Thymus (tissue), 11 donors: ENCODE measurements at regions not wholly inside any gene's neighbourhood (a gene's known extent, or its start where the extent isn't known, plus 50 kb on each side); places are given as distances from the start of the nearest gene placed in this dataset.

Source experiments
- DNase-seq, 9 donors: peaks; one replicate each; pipeline ENCODE4 v3.0.0-alpha.2; 2013; ENCODE audit warnings: low spot score in 9 of 9, low read depth in 6 of 9, missing footprints in 1 of 9
- H3K27ac ChIP-seq, 2 donors: one replicate each; pipeline ENCODE4 v1.5.1; 2013; ENCODE audit warnings: control low read depth in 1 of 2, low read depth in 1 of 2, low read length in 1 of 2, mild to moderate bottlenecking in 1 of 2, moderate library complexity in 1 of 2
- H3K27me3 ChIP-seq, 2 donors: one replicate each; pipeline ENCODE4 v1.5.1; 2013; ENCODE audit warnings: low read length in 1 of 2; ENCODE audit not compliant: control insufficient read depth in 2 of 2, insufficient read depth in 1 of 2
- H3K36me3 ChIP-seq, 2 donors: one replicate each; pipeline ENCODE4 v1.5.1; 2013; ENCODE audit warnings: low read length in 1 of 2, mild to moderate bottlenecking in 1 of 2, moderate library complexity in 1 of 2; ENCODE audit not compliant: control insufficient read depth in 2 of 2, insufficient read depth in 2 of 2
- H3K4me1 ChIP-seq, 2 donors: one replicate each; pipeline ENCODE4 v1.5.1; 2013; ENCODE audit warnings: low read length in 2 of 2; ENCODE audit not compliant: control insufficient read depth in 2 of 2, insufficient read depth in 2 of 2
- H3K4me3 ChIP-seq, 2 donors: one replicate each; pipeline ENCODE4 v1.5.1; 2013; ENCODE audit warnings: low read length in 2 of 2, control low read depth in 1 of 2, mild to moderate bottlenecking in 1 of 2
- H3K9me3 ChIP-seq, 2 donors: one replicate each; pipeline ENCODE4 v1.5.1; 2013; ENCODE audit warnings: low read length in 1 of 2, mild to moderate bottlenecking in 1 of 2; ENCODE audit not compliant: control insufficient read depth in 2 of 2, insufficient read depth in 1 of 2
- WGBS: extraction: QIAGEN DNeasy Blood & Tissue Kit; methylation state at CpG from one replicate; pipeline ENCODE4 v1.1.7; 2013; 5-methylcytosine and 5-hydroxymethylcytosine counted together
- donor health status: healthy.

DNA sequence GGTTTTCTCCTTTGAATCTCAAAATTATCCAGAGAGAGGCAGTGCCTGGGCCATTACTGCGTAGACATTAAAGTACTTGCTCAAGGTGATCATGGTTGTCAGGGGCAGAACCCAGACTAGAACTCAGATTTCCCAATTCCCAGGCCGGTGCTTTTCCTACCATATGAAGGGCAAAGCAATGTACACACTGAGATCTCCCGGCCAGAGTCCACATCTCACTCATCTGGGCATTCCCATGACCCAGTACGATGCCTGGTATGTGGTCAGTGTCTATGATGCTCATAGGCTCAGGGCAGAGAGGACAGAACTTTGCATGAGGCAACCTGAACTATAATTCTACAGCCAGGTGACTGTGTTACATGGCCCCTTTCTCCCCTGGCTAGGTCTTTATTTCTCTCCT is 531.4 kb downstream of the TDRD15 start:
- Histone ChIP-seq H3K27me3 (no peaks in the 10 kb centered on the region), H3K27ac (no peak overlapping the region), H3K36me3 (no peaks in the 10 kb centered on the region), H3K9me3 (no peaks in the 10 kb centered on the region), H3K4me3 (no peak overlapping the region), H3K4me1 (no peaks in the 10 kb centered on the region)
- no peak for DNase-seq
- WGBS: 92% methylated on average over 4 of the region's 4 CpGs

DNA sequence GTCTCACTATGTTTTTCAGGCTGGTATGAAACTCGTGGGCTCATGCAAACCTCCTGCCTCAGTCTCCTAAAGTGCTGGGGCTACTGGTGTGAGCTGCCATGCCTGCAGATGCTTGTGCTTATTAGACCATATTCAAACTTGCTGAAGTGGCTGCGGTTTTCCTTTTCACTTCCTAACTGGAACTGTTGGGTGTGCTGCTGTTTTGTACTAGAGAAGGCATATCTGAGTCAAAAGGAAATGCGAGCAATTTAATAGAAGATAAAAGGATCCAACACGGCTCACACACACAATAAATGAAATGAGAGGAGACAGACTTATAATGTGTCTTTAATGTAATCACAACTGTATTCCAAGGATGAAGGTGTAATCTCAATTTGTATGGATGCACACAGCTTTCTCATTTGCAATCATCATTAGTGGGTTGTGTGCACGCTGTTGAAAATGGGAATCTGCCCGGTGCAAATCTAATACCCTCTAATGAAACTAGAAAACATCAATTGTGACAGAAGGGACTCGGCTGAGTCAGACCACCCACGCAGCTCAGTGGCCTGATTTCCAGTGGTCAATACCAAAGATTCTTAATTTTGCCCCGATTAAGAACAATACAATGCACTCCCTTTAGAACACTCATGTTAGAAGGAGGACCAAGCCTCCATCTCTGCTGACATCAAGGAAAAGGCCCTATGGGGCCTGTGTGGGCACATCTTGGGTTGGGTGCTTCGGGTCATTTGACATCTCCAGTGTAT is 532.7 kb downstream of the TDRD15 start:
- no peak overlapping the region for H3K27ac ChIP-seq
- no peaks in the 10 kb centered on the region for H3K9me3 ChIP-seq
- H3K36me3 ChIP-seq: no peaks in the 10 kb centered on the region
- no peak for DNase-seq
- no peak overlapping the region for H3K4me3 ChIP-seq
- H3K4me1 ChIP-seq: no peaks in the 10 kb centered on the region
- WGBS: 90% methylated on average over 10 of the region's 10 CpGs
- no peaks in the 10 kb centered on the region for H3K27me3 ChIP-seq

DNA sequence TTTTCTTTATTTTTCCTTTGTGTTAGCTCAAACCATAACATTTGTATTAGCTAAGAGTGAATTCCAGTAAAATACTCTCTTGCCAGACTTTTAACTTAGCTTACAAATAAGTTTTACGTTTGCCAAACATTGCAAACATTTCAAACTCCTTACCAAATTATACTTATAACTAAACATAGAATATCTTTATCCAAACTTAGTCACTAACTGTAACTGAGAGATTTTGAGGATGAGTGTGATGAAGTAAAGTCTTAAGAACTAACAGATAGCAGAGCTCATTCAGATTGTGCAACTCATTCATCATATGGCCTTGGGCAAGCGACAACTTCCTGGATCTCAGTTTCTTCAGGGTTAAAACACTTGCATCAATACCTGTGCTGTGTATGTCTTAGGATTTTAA is 533.7 kb downstream of the TDRD15 start:
- Histone ChIP-seq H3K9me3 (no peaks in the 10 kb centered on the region), H3K4me1 (no peaks in the 10 kb centered on the region), H3K27ac (no peak overlapping the region), H3K27me3 (no peaks in the 10 kb centered on the region), H3K4me3 (no peak overlapping the region), H3K36me3 (no peaks in the 10 kb centered on the region)
- 91% methylated on average over 2 of the region's 2 CpGs for WGBS
- no peak for DNase-seq

DNA sequence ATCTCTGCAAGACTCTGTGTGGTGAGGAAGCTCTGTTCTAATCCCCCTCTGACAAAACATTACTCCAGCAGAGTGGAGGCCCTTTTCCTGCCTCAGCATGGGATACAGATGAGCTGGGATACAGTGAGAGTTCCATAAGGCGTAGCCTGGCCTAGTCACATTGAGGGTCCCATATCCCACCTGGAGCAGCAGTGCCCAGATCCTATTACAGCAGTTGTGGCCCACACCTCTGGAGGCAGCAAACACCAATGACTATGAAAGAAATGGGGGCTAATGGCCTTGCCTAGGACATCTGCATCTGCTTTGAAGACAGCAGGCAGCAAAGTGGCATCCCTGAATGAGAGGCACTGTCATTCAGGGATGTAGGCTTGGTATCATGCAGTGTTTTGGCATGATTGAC is 534.5 kb downstream of the TDRD15 start:
- Histone ChIP-seq H3K27me3 (no peaks in the 10 kb centered on the region), H3K36me3 (no peaks in the 10 kb centered on the region), H3K9me3 (no peaks in the 10 kb centered on the region), H3K4me1 (no peaks in the 10 kb centered on the region), H3K4me3 (no peak overlapping the region), H3K27ac (no peak overlapping the region)
- 85% methylated on average over 1 of the region's 1 CpG for WGBS
- DNase-seq: no peak

DNA sequence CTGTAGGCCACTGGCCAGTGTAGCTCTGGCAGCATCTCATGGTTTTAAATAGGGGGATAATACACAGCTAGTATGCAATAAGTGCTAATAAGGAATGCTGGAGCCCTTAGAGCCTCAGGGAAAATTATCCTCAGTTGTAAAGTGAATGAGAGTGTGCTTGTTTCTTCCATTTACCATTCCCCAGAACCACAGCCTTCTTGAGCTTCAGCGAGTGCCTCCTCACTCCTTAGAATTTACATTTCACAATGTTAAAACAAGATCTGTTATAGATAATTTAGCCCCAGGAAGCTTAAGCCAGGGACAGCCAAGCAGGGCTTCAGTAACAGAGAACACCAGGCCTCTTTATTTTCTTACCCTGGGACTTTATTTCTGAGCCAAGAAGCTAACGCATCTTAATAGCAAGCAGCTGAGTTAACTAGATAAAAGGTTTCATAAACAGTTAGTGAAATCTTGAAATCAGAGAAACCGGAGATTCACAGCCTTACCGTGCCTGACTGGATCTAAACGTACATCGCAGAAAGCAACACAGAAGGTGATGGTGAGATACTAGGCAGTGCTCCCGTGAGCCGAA is 535.2 kb downstream of the TDRD15 start:
- 90% methylated on average over 8 of the region's 8 CpGs for WGBS
- Histone ChIP-seq H3K36me3 (no peaks in the 10 kb centered on the region), H3K4me1 (no peaks in the 10 kb centered on the region), H3K27ac (no peak overlapping the region), H3K4me3 (no peak overlapping the region), H3K27me3 (no peaks in the 10 kb centered on the region), H3K9me3 (no peaks in the 10 kb centered on the region)
- DNase-seq: no peak

DNA sequence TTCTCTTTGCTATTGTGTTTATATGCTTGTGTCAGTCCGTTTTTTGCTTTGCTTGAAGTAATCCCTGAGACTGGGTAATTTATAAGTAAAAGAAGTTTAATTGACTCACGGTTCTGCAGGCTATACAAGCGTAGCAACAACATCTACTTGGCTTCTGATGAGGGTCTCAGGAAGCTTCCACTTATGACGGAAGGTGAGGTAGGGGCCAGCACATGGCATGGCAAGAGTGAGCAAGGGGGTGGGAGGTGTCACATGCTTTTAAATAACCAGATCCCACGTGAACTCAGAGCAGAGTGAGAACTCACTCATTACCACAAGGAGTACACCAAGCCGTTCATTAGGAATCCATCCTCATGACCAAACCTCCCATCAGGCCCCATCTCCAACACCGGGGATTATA is 540.3 kb downstream of the TDRD15 start:
- WGBS: 87% methylated on average over 7 of the region's 7 CpGs
- Histone ChIP-seq H3K9me3 (no peaks in the 10 kb centered on the region), H3K4me3 (no peak overlapping the region), H3K27me3 (no peaks in the 10 kb centered on the region), H3K4me1 (no peaks in the 10 kb centered on the region), H3K36me3 (no peaks in the 10 kb centered on the region), H3K27ac (no peak overlapping the region)
- DNase-seq: no peak

DNA sequence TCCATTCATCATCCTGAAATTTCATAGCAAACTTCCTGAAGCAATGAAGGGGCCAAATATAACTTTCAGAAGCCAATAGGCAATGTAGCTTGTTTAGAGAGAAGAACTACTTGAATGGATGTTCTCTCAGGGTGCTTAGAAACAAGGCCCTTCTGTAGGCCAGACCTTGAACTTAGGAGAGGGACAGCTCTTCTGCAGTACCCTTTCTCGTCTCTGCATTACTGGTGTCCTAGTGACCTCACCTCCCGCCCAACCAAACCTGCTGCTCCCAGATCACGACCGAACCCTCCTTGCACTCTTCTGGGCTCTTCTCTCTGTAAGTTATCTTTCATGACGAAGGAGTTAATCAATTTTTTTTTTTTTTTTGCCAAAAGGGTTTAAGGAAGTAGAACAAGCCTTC is 543.9 kb downstream of the TDRD15 start:
- Histone ChIP-seq H3K4me3 (no peak overlapping the region), H3K27ac (no peak overlapping the region), H3K36me3 (no peaks in the 10 kb centered on the region), H3K4me1 (no peaks in the 10 kb centered on the region), H3K9me3 (no peaks in the 10 kb centered on the region), H3K27me3 (no peaks in the 10 kb centered on the region)
- WGBS: 93% methylated on average over 5 of the region's 5 CpGs
- no peak for DNase-seq

DNA sequence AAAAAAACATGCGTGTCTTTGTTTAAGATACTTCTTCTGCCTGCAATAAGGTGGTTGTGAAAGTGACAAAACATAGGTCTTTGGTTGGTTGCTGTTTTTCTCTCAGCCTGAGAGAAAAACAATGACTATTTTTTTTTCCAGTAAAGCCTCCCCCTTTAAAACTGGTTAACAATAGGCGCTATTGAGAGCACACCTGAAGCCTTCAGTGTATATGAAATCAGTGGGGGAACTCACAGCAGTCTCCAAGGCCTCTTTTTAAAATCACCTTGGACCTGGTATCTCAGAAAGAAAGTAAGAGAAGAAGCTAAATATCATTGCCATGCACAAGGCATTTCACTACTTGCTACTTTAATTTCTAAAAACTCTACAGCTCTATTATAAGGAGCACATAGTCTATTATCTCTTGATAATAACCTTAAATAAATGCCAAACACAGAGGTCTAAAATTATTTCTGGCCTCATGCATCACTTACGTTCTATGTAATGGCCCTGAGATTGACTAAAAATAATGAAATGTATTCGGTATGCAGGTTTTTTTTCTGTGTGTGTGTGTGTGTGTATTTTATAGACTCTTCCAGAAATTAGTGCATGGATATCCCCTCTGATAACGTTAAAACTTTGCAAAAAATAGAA is 544.4 kb downstream of the TDRD15 start:
- H3K4me3 ChIP-seq: no peak overlapping the region
- H3K27me3 ChIP-seq: no peaks in the 10 kb centered on the region
- no peaks in the 10 kb centered on the region for H3K4me1 ChIP-seq
- 85% methylated on average over 5 of the region's 5 CpGs for WGBS
- no peaks in the 10 kb centered on the region for H3K36me3 ChIP-seq
- DNase-seq: no peak
- no peaks in the 10 kb centered on the region for H3K9me3 ChIP-seq
- no peak overlapping the region for H3K27ac ChIP-seq

DNA sequence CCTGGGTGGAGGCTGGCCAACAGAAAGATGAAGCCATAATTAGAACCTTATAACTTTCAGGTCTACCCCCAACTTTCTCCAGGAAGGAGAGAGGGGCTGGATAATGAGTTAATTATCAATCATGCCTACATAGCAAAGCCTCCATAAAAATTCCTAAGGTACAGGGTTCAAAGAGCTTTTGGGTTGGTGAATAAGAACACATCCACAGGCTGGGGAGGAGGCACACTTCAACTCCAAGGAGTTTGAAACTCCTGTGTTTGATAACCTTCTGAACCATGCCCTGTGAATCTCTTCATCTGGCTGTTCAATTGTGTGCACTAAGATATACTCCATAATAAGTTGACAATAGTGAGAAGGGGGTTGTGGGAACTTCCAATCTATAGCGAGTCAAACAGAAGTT is 552.3 kb downstream of the TDRD15 start:
- H3K4me1 ChIP-seq: no peaks in the 10 kb centered on the region
- no peaks in the 10 kb centered on the region for H3K9me3 ChIP-seq
- H3K27ac ChIP-seq: no peak overlapping the region
- no peak for DNase-seq
- H3K4me3 ChIP-seq: no peak overlapping the region
- H3K27me3 ChIP-seq: no peaks in the 10 kb centered on the region
- WGBS: 94% methylated on average over 1 of the region's 1 CpG
- no peaks in the 10 kb centered on the region for H3K36me3 ChIP-seq
